ENCODE measurements at regions not wholly inside any gene's neighbourhood (a gene's known extent, or its start where the extent isn't known, plus 50 kb on each side); places are given as distances from the start of the nearest gene placed in this dataset.

- no peak for DNase-seq (ENCODE audit: low read depth)
These were observed 1394.0 kb downstream of the BRD1 start for GRCh38 chr22:48433647-48434046.

- DNase-seq (ENCODE audit: low read depth), result no peak
These were observed 1394.7 kb downstream of the BRD1 start for GRCh38 chr22:48432781-48433518.

GRCh38 chr22:48431536-48432315 is 1395.9 kb downstream of the BRD1 start:
- DNase-seq (ENCODE audit: low read depth), result no peak

GRCh38 chr22:48431014-48431413 is 1396.7 kb downstream of the BRD1 start:
- no peak for DNase-seq (ENCODE audit: low read depth)

- DNase-seq (ENCODE audit: low read depth), result no peak
These were observed 1398.1 kb downstream of the BRD1 start for GRCh38 chr22:48429446-48430020.

GRCh38 chr22:48428631-48429371 is 1398.9 kb downstream of the BRD1 start:
- DNase-seq (ENCODE audit: low read depth), result no peak

- DNase-seq (ENCODE audit: low read depth), result no peak
These were observed 1399.9 kb downstream of the BRD1 start for GRCh38 chr22:48427731-48428211.

- DNase-seq (ENCODE audit: low read depth), result no peak
These were observed 1401.0 kb downstream of the BRD1 start for GRCh38 chr22:48426466-48427380.

- no peak for DNase-seq (ENCODE audit: low read depth)
These were observed 1402.0 kb downstream of the BRD1 start for GRCh38 chr22:48425641-48426040.

GRCh38 chr22:48425091-48425506 is 1402.6 kb downstream of the BRD1 start:
- no peak for DNase-seq (ENCODE audit: low read depth)

GRCh38 chr22:48424661-48425060 is 1403.0 kb downstream of the BRD1 start:
- DNase-seq (ENCODE audit: low read depth), result no peak

- no peak for DNase-seq (ENCODE audit: low read depth)
These were observed 1403.5 kb downstream of the BRD1 start for GRCh38 chr22:48424201-48424627.

GRCh38 chr22:48423481-48423911 is 1404.2 kb downstream of the BRD1 start:
- no peak for DNase-seq (ENCODE audit: low read depth)

- DNase-seq (ENCODE audit: low read depth), result no peak
These were observed 1404.7 kb downstream of the BRD1 start for GRCh38 chr22:48422900-48423480.

GRCh38 chr22:48418831-48419230 is 1408.8 kb downstream of the BRD1 start:
- no peak for DNase-seq (ENCODE audit: low read depth)

GRCh38 chr22:48417225-48418070 is 1410.2 kb downstream of the BRD1 start:
- DNase-seq (ENCODE audit: low read depth), result no peak

- no peak for DNase-seq (ENCODE audit: low read depth)
These were observed 1411.1 kb downstream of the BRD1 start for GRCh38 chr22:48416396-48417224.

GRCh38 chr22:48415520-48415919 is 1412.2 kb downstream of the BRD1 start:
- DNase-seq (ENCODE audit: low read depth), result no peak

- no peak for DNase-seq (ENCODE audit: low read depth)
These were observed 1413.0 kb downstream of the BRD1 start for GRCh38 chr22:48414651-48415050.
